Lower leg skin (tissue), 3 donors: ENCODE measurements at regions not wholly inside any gene's neighbourhood (a gene's known extent, or its start where the extent isn't known, plus 50 kb on each side); places are given as distances from the start of the nearest gene placed in this dataset.

Experiments used
- POLR2A ChIP-seq, 2 donors: fragments of 450-650 bp; IDR thresholded peaks; one replicate each; pipeline ENCODE4 v1.6.1; 2016 to 2017; ENCODE audit warnings: antibody characterized with exemption in 2 of 2, mild to moderate bottlenecking in 1 of 2, moderate library complexity in 1 of 2
- TF ChIP-seq, protein P1 (sequence below), 3 donors: fragments of 450-650 bp; IDR thresholded peaks; one replicate each; pipeline ENCODE4 v1.5.1; 2016; ENCODE audit warnings: antibody characterized with exemption in 3 of 3, mild to moderate bottlenecking in 3 of 3, moderate library complexity in 2 of 3

GRCh38 chr13:44311011-44311780 is 62.4 kb upstream of the SERP2 start:
- TF ChIP-seq, protein P1, sequence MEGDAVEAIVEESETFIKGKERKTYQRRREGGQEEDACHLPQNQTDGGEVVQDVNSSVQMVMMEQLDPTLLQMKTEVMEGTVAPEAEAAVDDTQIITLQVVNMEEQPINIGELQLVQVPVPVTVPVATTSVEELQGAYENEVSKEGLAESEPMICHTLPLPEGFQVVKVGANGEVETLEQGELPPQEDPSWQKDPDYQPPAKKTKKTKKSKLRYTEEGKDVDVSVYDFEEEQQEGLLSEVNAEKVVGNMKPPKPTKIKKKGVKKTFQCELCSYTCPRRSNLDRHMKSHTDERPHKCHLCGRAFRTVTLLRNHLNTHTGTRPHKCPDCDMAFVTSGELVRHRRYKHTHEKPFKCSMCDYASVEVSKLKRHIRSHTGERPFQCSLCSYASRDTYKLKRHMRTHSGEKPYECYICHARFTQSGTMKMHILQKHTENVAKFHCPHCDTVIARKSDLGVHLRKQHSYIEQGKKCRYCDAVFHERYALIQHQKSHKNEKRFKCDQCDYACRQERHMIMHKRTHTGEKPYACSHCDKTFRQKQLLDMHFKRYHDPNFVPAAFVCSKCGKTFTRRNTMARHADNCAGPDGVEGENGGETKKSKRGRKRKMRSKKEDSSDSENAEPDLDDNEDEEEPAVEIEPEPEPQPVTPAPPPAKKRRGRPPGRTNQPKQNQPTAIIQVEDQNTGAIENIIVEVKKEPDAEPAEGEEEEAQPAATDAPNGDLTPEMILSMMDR (IDR thresholded peaks at IDR 0.05), result no peak
- no peak for TF ChIP-seq POLR2A (IDR thresholded peaks at IDR 0.05)
